ENCODE measurements at regions not wholly inside any gene's neighbourhood (a gene's known extent, or its start where the extent isn't known, plus 50 kb on each side); places are given as distances from the start of the nearest gene placed in this dataset.

DNA sequence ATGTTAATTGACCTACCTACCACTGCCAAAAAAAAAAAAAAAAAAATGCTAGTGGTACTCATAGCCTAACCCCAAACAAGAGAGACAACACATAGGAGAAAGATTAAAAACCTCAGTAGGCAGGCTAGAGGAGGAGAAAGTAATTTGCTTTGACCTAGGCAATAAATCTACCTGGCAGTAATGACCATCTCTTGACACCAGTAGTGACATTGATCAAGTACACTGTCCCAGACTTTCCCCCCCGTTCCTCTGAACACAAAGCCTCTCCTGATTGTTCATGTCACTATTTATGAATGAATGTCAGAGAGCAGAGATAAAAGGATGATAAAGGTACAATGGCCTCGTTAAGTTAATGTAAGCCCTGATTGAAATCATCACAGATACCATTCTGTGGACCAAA is 746.8 kb downstream of the CBLN4 start:
- no peak for DNase-seq (ENCODE audit: low spot score)

- no peak for DNase-seq (ENCODE audit: low spot score)
Observed at GRCh38 chr20:55255016-55255415, 750.3 kb downstream of the CBLN4 start.

DNA sequence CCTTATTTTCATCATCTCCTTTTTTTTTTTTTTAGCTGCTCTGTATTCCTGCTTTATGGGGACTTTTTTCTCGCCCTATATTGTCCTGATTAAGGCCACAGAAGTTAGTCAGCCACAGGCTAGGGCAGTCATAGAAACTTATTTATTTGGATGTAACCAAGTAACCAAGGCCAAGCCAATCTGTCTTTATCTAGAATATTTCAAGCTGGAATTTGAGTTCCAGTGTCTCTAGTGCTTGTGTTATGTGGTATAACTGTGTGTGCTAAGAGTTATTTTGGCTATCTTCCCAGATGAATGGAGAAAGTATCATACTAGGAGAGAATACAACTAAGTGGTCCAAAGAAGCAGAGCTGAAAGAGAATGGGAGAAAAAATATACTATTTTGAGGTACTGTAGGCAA is 751.5 kb downstream of the CBLN4 start:
- no peak for DNase-seq (ENCODE audit: low spot score)

- peak; percentile 4 for DNase-seq (ENCODE audit: low spot score)
Observed at GRCh38 chr20:55252521-55252920, 752.8 kb downstream of the CBLN4 start.

GRCh38 chr20:55251170-55251569 is 754.1 kb downstream of the CBLN4 start:
- no peak for DNase-seq (ENCODE audit: low spot score)

GRCh38 chr20:55242853-55243252 is 762.5 kb downstream of the CBLN4 start:
- no peak for DNase-seq (ENCODE audit: low spot score)

DNA sequence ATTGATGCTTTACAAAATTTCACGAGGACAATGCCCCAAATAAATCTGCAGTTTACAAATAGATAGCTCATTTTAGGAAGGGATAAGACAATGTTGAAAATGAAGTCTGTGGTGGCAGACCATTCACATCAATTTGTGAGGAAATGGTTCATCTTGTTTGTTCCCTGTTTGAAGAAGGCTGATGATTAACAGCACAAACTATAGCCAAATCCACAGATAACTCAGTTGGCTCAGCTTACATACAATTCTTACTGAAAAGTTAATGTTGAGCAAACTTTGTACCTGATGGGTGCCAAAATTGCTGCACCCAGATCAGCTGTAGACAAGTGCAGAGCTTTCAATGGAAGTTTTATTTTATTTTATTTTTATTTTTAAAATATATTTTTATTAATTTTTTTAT is 763.9 kb downstream of the DOK5 start:
- no peak for DNase-seq (ENCODE audit: low spot score)

DNA sequence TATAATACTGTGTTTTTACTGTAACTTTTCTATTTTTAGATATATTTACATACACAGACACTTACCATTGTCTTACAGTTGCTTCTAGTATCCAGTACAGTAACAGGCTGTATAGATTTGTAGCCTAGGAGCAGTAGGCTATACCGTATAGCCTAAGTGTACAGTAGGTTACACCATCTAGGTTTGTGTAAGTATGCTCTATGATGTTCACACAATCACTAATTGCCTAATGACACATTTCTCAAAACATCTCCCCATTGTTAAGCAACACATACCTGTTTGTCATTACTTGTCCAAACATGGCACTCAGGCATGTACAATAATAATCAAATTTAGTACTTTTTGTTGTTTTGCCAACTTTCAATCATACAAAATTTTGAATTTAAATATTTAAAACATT is 757.3 kb downstream of the DOK5 start:
- DNase-seq (ENCODE audit: low spot score): no peak

GRCh38 chr20:55229451-55229850 is 754.1 kb downstream of the DOK5 start:
- DNase-seq (ENCODE audit: low spot score): no peak

GRCh38 chr20:55216525-55217242 is 741.3 kb downstream of the DOK5 start:
- no peak for DNase-seq (ENCODE audit: low spot score)

DNA sequence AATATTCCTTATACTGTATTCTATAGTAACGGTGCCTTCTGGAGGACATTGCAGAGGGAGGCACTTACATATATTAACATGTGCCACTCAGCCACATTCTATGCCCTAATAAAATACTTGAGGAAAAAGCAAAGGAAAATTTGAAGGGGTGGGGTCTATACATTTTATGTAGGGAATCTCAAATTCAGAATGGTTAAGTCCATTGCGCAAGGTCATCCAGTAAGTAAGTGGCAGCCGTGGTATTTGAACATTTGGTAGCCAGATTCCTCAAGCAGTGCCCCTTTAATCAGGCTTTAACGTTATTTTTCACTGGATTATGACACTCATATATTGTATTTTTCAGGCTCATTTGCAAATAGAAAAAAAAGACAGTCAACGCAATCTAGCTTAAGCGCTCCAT is 738.3 kb downstream of the DOK5 start:
- no peak for DNase-seq (ENCODE audit: low spot score)

DNA sequence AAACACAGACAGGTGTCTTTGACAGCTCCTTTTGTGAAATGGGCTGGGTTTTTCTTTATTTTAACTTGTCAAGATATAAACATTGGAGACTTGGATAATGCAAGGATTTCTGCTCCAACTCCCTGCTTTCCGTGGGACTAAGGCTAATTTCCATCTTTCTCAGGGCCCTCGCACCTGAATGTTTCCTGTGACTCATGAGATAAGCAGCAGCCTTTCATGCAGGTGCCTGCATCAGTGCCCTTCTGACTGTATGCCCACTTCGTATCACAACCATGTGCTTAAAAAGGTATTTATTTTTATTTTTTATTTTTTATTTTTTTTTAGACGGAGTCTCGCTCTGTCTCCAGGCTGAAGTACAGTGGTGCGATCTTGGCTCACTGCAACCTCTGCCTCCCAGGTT is 736.1 kb downstream of the DOK5 start:
- no peak for DNase-seq (ENCODE audit: low spot score)

- DNase-seq (ENCODE audit: low spot score): no peak
Observed at GRCh38 chr20:55205665-55206064, 730.3 kb downstream of the DOK5 start.

GRCh38 chr20:55200317-55200716 is 724.9 kb downstream of the DOK5 start:
- no peak for DNase-seq (ENCODE audit: low spot score)

- DNase-seq (ENCODE audit: low spot score): no peak
Observed at GRCh38 chr20:55194947-55195346, 719.6 kb downstream of the DOK5 start.

GRCh38 chr20:55186228-55186627 is 710.8 kb downstream of the DOK5 start:
- no peak for DNase-seq (ENCODE audit: low spot score)

GRCh38 chr20:55175081-55175480 is 699.7 kb downstream of the DOK5 start:
- no peak for DNase-seq (ENCODE audit: low spot score)

GRCh38 chr20:55174635-55175034 is 699.2 kb downstream of the DOK5 start:
- DNase-seq (ENCODE audit: low spot score): no peak

DNA sequence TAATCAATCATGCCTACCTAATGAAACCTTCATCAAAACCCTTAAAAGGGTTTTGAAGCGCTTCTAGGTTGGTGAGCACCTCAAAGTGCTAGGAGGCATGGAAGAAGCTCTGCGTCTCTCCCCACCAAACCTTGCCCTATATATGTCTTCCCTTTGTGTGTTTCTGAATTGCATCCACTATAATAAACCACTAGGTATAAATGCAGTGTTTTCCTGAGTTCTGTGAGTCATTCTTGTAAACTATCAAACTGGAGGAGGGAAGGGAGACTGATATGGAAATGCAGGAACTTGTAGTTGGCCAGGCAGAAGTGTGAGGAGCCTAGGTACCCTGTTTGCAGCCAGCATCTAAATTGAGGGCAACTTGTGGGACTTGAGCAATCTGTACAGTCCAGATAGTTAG is 698.8 kb downstream of the DOK5 start:
- no peak for DNase-seq (ENCODE audit: low spot score)

GRCh38 chr20:55173601-55174000 is 698.2 kb downstream of the DOK5 start:
- no peak for DNase-seq (ENCODE audit: low spot score)

DNA sequence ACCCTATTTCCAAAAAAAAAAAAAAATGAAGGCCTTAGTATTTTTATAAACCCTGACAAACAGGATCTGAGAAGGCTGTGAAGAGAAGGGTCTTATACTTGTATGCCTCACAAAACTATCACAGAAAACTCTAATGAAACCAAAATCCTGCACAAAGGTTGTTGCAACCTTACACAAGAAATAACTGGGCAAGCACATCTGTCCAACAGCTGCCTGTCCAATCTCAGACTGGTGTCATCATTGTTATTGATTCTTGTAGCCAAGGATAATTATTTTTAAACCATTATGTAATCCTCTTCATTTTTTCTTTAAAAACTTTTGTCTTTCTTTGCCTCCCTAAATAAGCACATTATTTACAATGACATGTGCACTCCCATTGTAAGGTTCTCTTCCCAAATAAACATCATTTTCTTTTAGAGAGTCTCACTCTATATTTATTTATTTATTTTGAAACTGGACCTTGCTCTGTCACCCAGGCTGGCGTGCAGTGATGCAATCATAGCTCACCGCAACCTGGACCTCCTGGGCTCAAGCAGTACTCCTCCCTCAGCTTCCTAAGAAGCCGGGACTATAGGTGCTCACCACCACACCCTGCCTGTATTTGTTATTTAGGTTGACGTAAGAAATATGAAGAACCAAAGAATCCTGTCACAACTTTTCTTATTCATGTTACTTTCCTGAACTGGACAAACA is 697.1 kb downstream of the DOK5 start:
- DNase-seq (ENCODE audit: low spot score): no peak

DNA sequence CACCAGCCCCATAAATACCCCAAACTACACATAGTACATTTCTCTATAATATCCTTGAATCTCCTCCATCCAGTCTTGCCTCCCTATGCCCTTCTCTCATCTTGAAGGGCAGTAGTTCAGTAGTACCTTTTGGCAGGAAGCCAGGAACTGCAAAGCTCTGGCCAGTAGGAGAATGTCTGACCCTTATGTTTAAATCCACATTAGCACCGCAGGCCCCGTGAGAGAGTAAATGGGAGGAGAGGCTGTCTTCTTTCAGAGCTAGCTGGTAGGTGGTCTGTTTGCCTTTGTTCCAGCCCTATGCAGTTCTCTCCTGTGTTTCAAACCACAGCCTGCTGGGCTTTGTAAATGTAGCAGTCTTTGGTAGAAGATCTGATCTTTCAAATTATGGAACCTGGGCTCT is 690.7 kb downstream of the DOK5 start:
- DNase-seq (ENCODE audit: low spot score): no peak

- no peak for DNase-seq (ENCODE audit: low spot score)
Observed at GRCh38 chr20:55160996-55161395, 685.6 kb downstream of the DOK5 start.

DNA sequence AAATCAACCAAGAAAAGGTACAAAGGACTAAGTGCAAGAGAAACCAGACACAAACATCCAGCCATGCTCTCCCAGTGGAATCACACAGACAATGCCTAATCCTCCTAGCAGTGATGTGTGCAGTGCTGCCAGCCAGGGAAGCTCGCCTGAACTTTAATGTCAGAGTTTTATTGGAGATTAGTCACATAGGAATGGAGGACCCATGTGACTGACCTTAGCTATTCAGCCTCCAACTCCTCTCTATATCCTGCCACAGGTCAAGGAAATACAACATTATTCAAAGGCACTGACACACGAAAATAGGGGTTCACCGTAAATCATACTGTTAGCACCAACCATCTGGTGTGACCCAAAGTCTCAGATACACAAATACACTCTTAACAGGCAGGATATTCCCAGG is 684.6 kb downstream of the DOK5 start:
- DNase-seq (ENCODE audit: low spot score): no peak

Measured in pons (tissue), 1 donor.